ENCODE measurements at regions not wholly inside any gene's neighbourhood (a gene's known extent, or its start where the extent isn't known, plus 50 kb on each side); places are given as distances from the start of the nearest gene placed in this dataset.

DNA sequence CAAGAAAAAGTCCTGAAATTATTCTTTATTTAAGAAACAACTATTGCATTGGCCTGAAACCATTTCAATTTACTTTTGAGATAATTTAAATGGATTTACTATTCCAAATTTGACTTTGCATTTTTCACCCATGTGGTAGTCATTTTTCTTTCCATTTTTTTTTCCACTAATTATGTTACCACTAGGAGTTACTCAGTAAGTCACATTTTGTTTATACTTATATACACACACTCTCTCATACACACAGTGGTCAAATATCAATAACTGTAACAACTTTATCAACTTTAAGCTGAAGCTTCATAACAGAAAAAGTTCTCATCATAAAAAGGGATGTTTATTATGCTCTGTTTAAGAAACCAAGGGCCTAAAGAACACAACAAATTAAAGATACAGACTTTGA lies 222.8 kb downstream of the SIPA1L2 start:
- DNase-seq: no peak

DNA sequence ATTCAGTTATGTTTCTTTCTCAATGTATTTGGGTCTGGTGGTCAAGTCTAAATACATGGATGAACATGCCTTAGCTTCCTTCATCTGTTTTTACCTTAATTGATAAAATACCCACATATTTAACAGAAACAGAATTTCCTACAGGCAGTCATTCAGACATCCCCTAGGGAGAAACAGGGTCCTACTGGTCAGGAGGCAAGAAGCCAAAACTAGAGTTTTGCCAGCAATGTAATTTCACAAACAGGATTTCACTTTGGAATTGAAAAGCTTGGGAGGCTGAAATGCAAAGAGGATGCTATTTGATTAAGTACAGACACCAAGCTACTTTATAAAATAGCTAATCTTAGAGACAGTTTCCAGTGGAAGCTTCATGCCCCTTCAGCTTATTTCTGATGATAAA lies 224.2 kb downstream of the SIPA1L2 start:
- no peak for DNase-seq

DNA sequence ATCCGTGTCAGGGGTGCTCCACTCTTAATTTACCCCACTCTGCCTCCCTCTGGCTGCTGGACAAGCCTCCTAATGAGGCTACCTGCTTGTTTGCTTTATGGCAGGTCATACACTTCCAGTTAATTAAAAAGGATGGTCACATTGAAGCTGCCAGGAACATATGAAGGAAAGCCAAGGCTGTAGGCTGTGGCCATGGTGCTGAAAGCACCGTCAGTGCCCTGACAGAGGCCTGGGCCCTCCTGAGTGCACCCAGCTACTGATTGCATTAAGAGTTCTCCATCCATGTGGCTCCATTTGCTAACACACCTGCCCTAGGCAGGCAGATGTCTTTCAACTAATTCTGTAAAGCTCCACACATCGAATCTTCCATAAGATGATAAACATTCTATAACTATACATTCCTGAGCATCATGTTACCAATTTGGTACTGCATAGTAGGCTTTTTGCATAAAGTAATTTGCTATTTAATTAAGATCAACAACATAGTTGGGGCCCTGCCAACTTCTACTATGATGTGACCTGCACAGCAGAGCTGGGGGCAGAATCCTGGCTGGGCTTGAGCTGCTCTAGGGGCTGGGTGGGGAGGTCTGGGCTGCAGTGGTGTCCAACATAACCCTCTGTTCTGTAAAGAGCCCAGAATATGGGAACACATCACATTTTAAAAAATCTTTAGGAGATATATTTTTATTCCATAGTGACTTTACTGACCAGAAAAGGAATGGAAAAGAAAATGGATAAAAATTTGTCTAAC lies 224.8 kb downstream of the SIPA1L2 start:
- DNase-seq: no peak

DNA sequence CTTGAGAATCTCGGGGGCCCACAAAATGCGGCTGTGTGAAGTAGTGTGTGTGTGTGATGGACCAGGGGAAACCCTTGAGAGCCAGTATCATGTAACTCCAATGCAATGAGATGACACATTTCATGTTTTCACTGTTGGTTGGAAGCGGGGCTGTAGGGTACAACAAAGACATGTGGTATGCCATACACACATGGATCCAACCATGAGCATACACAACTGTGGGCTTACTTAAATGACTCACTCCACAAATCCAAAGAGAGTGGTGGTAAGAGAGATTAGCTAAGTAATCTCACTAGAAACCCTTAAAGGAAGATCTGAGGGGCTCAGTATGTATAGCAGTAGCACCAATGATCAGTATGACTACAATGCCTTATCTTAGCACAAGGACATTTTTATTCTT lies 225.7 kb downstream of the SIPA1L2 start:
- DNase-seq: no peak

DNA sequence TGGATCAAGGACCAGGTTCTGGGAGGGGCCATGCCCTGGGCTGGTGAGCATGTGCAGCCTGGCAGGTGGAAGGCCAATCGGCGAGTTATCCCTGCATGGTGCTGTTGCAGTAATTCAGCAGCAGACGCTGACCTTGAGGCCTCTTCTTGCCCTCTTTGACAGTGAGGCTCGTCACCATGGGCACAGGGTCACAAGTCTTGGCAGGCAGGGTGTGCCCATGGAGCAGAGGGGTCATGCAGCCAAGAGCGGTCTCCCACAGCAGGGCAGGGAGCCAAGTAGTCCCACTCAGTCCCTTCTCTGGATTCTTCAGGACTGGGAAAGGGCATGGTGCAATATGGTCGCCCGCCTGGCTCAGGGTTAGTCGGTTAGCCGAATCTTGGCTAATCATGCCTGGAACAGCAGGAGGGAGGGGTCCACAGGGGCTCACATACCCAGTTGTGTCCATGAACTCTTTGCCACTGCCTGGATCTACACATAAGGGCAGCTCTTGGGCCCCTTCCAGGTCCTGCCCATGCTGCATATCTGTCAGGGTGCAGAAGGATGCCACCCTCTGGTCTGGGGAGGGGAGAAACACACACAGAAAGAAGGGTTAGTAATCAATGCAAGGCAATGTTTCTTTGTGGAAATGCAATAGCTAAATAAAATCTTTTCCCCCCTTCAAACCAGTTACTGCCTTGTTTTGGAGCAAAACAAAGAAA lies 226.8 kb downstream of the SIPA1L2 start:
- no peak for DNase-seq

DNA sequence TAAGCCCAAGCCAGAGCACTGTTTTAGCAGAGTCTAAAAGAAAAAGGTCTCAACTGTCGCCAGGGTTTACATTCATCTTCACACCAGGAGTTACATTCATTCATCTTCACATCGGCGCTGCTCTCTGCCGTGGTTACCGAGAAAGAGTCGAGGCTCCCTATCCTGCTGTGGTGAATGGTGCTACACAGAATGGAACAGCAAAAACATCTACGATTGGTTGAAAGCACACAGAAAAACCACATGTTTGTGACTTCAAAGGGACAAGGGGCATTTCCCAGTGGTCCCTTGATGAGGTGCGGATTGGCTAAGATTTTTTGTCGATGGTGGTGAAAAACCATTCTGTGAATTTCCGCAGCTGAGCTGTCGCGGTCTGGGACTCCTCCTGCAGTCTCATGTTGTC lies 231.1 kb downstream of the SIPA1L2 start:
- no peak for DNase-seq

- DNase-seq: no peak
Measured at GRCh38 chr1:232393444-232394146, 236.3 kb downstream of the SIPA1L2 start.

DNA sequence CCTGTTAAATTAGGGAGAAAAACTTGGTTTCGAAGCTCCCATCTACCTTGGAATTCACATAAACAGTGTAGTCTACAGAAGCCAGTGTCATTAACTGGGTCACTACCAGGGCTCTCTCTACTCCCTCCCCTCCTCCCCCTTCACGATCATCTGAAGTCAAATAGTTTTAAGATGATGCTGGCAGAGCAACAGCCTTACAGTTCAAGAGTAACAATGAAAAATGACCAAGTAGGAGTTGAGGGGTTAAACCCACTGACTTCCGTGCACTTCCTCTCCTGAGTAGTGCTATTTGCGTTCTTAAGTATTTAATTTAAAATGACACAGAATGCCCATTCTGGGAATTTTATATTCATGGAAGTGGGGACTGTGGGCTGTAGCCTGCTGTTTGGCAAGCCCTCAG lies 236.9 kb downstream of the SIPA1L2 start:
- DNase-seq: no peak

- DNase-seq: peak; percentile 39
Measured at GRCh38 chr1:232390590-232390989, 239.3 kb downstream of the SIPA1L2 start.

DNA sequence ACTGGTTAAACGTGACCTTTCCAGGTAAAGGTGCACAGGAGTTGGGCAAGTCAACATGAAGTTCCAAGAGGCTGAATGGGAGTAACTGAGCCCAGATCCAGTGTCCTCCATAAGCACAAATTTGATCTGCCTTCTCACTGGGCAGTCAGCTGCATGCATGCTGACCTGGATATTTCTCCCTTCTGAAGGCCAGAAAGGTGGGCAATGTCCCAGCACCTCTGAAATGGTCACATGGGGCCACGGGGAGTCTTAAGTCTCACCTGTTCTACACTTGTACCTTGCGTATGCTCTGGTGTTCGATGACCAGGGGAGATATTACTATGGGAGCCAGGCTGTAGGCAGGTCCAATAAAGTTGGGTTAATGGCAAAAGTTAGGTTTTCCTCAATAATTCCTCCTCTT lies 240.2 kb downstream of the SIPA1L2 start:
- DNase-seq: no peak

- DNase-seq: no peak
Measured at GRCh38 chr1:232388363-232388762, 241.6 kb downstream of the SIPA1L2 start.

DNA sequence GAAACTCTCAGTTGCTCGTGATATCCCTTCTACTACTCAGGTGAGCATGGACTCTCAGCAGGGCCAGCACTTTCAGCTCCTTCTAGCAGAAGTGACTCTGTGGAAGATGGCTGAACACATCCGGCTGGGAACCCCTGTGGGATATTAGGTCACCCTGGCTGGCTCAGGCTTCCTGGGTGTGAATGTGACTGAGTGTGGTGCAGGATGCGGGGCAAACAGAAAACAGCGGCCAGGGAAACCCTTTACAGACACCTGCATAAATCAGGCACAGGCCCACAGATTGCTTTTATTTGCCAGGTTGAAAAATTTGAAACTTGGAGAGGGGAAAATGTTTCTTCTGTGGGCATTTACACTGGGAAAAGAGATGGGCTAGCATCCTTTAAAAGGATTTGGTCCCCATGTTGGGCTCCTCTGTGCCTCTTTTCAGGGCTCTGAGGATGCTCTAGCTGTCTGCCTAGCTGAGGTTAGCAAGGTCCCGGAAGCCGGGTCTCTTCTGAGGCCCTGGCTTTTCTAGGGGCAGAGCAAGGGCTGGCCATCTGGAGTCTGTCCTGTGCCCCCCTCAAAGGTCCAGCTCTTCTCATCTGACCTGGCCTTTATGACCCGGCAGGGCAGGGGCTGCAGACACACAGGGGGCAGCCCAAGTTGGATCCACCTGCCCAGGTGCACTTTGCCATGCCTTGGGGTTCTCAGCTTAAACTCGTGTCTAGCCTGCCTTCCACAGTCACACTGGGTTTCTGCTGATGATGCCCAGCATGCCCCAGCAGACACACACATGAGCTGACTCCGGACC lies 243.0 kb downstream of the SIPA1L2 start:
- DNase-seq: no peak

DNA sequence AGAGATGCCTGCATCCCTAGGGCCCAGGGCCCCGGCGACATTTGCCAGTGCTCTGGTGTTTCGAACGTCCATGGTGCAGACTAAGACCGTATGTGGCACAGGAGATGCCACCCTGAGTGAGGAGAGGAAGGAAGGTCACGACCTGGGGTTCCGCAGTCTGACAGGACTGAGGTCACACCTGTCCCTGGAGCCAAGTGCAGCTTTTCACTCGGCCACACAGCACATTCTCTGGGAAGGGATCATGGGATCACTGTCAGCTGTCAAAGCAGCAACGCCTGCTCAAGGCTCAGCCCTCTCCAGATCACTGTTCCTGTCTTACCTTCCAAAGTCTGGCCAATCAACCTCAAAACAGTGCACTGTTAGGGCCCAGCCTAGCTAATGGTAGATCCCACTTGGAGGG lies 243.6 kb downstream of the SIPA1L2 start:
- DNase-seq: no peak

DNA sequence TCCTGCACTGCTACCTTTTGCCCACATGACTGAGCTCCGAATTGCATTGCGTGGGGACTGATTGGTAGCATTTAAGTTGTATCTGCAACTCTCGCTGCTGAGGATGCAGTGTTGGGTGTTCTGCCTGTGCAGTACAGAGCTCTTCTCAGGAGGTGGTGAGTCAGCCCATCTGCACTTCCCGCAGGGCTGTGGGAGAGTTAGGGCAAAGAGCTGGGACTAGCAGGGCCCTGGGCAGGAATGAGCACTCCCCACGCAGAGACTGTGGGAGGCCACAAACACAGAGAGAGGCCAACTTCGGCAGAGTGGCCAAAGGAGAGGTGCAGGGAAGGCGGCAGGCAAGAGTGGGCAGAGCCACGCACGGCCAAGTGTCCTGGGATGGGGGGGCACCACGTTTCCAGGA lies 244.7 kb downstream of the SIPA1L2 start:
- no peak for DNase-seq

- DNase-seq: no peak
Measured at GRCh38 chr1:232384171-232384883, 245.6 kb downstream of the SIPA1L2 start.

GRCh38 chr1:232383455-232384123 lies 246.3 kb downstream of the SIPA1L2 start:
- DNase-seq: no peak

- no peak for DNase-seq
Measured at GRCh38 chr1:232382671-232383070, 247.3 kb downstream of the SIPA1L2 start.

DNA sequence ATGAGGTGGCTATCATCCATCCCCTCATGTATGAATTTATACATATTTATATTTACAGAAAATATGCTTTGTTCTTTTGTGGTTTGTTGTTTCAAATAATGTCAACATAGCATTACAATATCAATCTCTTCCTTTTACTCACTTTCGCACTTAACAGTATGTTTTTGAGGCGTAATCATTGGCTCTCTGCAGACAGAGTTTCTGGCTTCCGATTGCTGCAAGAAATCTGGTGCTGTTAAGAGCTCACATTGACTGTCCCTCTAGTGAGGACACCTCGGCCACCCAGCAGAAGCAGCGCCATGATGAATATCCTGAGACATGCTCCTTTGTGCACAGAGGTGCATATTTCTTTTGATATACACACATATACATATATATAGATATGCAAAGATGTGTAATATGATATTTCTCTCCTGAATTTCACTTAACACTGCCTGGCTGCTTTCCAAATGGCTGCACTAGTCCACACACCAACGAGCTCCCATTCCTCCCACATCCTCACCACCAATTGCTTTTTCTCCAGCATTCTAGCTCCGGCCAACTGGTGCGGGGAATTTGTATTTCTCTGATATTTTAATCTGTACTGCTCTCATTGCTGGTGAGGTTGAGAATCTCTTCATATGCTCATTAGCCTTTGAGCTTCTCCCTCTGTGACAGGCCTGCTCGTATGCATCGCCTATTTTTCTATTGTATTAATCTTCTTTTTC lies 248.4 kb downstream of the SIPA1L2 start:
- no peak for DNase-seq

- DNase-seq: no peak
Measured at GRCh38 chr1:232380596-232380995, 249.3 kb downstream of the SIPA1L2 start.

DNA sequence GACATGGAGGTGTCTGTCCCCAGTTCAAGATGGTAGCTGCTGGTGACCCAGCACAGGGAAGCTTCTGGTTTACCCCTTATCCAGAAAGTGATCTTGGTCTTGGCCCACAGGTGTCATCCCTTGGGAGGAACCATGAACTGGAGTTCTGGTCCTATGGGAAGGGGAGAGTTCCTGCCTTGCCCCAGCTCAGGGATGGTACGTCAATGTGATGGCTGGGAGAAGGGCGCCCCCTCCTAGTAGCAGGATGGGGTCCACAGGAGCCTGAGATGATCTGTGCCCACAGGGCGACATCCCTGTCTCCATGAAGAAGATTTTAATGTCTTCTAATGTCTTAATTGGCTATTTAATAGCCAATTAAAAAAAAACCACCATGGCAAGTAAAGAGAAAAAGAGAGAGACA lies 249.8 kb downstream of the SIPA1L2 start:
- DNase-seq: no peak

DNA sequence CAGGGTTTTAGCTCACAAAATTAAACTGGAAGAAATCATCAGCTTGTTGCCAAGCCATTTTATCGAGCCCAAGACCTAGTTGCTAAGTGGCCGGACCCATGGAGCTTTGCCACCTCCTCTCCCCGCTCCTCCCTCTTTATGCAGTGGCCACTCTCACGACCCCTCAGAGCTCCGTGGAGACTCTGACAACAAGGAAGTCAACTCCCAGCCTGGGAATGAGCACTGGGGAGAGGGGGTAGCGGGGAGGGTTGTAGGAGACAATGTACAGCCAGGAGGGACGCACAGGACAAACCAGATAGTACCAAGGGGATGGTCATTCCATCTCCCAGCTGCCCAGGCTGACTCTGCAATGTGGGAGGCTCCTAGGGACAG lies 250.9 kb downstream of the SIPA1L2 start:
- DNase-seq: no peak

All from NCI-H1105 treated with DMSO at 0.1 percent for 48 hours (cell line).